NT2/D1 (cell line): ENCODE measurements at regions not wholly inside any gene's neighbourhood (a gene's known extent, or its start where the extent isn't known, plus 50 kb on each side); places are given as distances from the start of the nearest gene placed in this dataset.

Source experiments
- DNase-seq: peaks from one replicate; pipeline ENCODE4 v3.0.0-alpha.2; 2011; ENCODE audit warnings: low read depth, low spot score
- H3K27me3 ChIP-seq: 2 replicates; pipeline ENCODE4 v1.6.0; 2011; ENCODE audit warnings: mild to moderate bottlenecking; ENCODE audit not compliant: insufficient read length, insufficient read depth
- H3K36me3 ChIP-seq: 2 replicates; pipeline ENCODE4 v1.6.1; 2011; ENCODE audit warnings: mild to moderate bottlenecking, low read length, mixed read lengths; ENCODE audit not compliant: insufficient read depth, insufficient read length
- H3K4me1 ChIP-seq: 2 replicates; pipeline ENCODE4 v1.5.1; 2011; ENCODE audit not compliant: insufficient read depth, insufficient read length
- H3K4me3 ChIP-seq: 2 replicates; pipeline ENCODE4 v1.5.1; 2011; ENCODE audit warnings: low read depth; ENCODE audit not compliant: insufficient read length
- H3K9ac ChIP-seq: 2 replicates; pipeline ENCODE4 v1.6.0; 2011; ENCODE audit warnings: low read depth; ENCODE audit not compliant: insufficient read length
- H3K9me3 ChIP-seq: 2 replicates; pipeline ENCODE4 v1.5.1; 2011; ENCODE audit warnings: mild to moderate bottlenecking, low read length; ENCODE audit not compliant: insufficient read depth
- SUZ12 ChIP-seq: IDR thresholded peaks from 2 replicates; pipeline ENCODE4 v1.6.1; 2011; ENCODE audit not compliant: insufficient read length, insufficient read depth; ENCODE audit errors: extremely low read depth
- YY1 ChIP-seq: IDR thresholded peaks from 2 replicates; pipeline ENCODE4 v1.6.1; 2011; ENCODE audit not compliant: insufficient read length, insufficient read depth
- ZNF274 ChIP-seq: IDR thresholded peaks from 2 replicates; pipeline ENCODE4 v1.6.1; 2011; ENCODE audit warnings: mild to moderate bottlenecking, low read depth, low read length

DNA sequence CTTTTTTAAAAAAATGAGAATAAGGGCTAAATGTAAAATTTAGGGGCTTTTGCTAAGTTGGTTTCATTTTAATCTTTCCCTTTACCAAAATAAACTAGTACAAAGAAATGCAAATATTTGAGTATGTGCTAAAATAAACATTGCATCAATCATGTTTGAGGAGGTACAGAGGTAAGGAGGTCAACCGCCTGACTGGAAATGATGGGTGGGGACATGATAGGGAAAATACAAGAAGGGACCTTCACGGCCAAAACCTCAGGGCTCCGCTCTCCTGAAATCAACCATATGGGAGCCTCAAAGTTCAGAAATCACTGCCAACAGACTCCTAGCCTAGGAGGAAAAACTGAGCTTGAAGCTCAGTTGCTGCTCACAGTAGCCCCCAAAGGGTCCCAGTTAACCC is 207.6 kb downstream of the AHR start:
- Histone ChIP-seq H3K27me3 (no peaks in the 10 kb centered on the region), H3K9me3 (no peaks in the 10 kb centered on the region), H3K9ac (no peak overlapping the region), H3K36me3 (no peaks in the 10 kb centered on the region), H3K4me1 (no peaks in the 10 kb centered on the region), H3K4me3 (no peak overlapping the region)
- TF ChIP-seq YY1 = no peak
- TF ChIP-seq ZNF274 = no peak
- TF ChIP-seq SUZ12 = no peak
- DNase-seq = no peak

DNA sequence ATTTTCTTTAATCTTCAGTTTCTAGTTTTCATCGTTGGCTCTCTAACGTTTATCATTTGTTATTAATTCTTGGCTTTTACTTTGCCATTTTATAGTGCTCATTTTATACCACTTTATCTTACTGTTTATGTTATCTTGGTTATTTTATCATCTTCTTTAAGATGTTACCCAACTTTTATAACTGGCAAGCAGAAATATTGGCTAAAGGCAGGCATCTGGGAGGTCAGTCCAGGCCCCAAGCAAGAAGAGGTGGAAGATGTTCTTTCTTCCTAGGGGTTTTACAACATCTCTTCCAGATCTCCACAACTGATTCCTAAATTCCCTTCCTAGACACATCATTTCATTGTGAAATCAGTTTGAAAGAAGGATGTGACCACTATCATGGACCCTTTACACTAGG is 208.1 kb downstream of the AHR start:
- DNase-seq = no peak
- Histone ChIP-seq H3K27me3 (no peaks in the 10 kb centered on the region), H3K36me3 (no peaks in the 10 kb centered on the region), H3K9me3 (no peaks in the 10 kb centered on the region), H3K4me1 (no peaks in the 10 kb centered on the region), H3K4me3 (no peak overlapping the region), H3K9ac (no peak overlapping the region)
- TF ChIP-seq ZNF274 (no peak), SUZ12 (no peak), YY1 (no peak)

DNA sequence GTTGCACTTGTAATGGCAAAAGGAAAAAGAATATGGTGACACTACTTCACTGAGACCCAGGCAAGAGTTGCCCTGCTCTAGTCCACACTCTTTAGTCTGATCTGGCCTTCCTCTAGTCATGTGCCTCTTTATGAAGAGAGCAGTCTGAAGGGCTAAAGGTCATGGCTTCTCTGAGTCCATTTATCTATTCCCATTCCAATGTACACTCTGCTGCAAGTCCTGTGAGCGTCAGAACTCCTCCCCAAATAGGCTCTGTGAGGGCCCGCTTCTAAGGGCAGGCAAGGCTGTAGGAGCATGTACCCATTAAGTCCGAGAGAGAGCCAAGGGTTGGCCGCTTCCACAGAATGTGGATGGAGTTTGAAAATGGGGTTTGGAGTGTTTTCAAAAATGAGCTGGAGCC is 209.3 kb downstream of the AHR start:
- TF ChIP-seq ZNF274 (no peak), YY1 (no peak), SUZ12 (no peak)
- Histone ChIP-seq H3K27me3 (no peaks in the 10 kb centered on the region), H3K36me3 (no peaks in the 10 kb centered on the region), H3K4me3 (no peak overlapping the region), H3K9ac (no peak overlapping the region), H3K4me1 (no peaks in the 10 kb centered on the region), H3K9me3 (no peaks in the 10 kb centered on the region)
- no peak for DNase-seq

DNA sequence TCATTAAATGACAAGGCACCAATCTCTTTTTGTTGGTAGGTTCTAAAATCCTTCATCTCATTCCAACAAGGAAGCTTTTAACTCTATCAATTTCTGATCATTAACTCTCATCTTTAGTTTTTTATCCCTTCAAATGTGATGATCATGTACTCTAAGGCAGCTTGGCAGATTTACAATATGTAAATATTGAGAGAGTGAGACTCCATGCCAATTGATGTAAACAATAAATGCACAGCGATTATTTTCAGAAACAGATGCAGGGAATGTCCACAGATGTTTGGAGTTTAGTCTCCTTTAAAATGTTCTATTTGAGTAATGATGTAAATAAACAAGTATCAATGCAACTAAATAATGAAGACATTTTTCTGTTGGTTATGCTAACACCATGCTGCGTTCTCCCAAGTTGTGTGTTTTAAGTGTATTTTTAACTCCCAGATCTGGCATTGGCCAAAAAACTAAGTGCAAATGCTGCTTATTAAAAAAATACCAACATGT is 213.8 kb downstream of the AHR start:
- H3K36me3 ChIP-seq = no peaks in the 10 kb centered on the region
- H3K4me3 ChIP-seq = no peak overlapping the region
- no peak for DNase-seq
- H3K4me1 ChIP-seq = no peaks in the 10 kb centered on the region
- no peaks in the 10 kb centered on the region for H3K27me3 ChIP-seq
- H3K9me3 ChIP-seq = no peaks in the 10 kb centered on the region
- no peak for TF ChIP-seq ZNF274
- TF ChIP-seq YY1 = no peak
- no peak for TF ChIP-seq SUZ12
- no peak overlapping the region for H3K9ac ChIP-seq

DNA sequence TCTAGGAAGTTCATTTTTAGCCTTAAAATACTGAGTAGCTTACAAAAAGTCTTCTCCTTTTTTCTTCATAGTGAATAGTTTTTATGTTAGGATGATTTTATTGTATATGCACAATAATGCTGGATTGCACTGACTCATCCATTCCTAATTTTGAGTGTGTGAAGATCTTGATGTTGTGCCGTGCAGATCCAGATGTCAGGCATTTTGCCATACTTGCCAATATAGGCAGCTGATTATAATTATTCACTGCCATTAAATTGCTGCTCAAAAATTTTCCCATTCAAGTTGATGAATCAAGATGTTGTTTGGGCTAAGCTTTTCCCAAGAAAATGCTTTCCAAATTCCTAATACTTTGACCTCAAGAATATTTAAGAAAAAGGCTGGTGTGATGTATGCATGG is 218.3 kb downstream of the AHR start:
- no peaks in the 10 kb centered on the region for H3K36me3 ChIP-seq

DNA sequence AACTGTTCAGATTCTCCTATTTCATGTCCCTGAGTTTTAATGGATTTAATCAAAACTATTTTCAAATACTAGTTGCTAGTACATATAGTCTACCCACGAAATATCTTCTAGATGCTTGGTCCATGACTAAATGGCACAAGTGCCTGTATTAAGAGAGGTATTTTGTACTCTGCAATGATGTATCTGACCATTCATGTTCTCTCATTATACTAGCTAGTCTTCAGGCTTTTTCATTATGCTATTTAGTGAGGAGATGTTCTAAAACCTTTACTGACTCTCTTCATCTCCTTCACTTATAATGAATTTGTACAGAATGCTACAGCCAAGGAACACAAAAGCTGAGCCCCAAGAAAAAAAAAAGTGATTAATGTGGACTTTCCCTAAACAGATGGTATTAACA is 222.5 kb downstream of the AHR start:
- H3K27me3 ChIP-seq = no peaks in the 10 kb centered on the region
- no peak for TF ChIP-seq ZNF274
- no peak for TF ChIP-seq SUZ12
- no peak for TF ChIP-seq YY1
- no peaks in the 10 kb centered on the region for H3K4me1 ChIP-seq
- no peaks in the 10 kb centered on the region for H3K9me3 ChIP-seq
- no peak overlapping the region for H3K4me3 ChIP-seq
- DNase-seq = no peak
- no peaks in the 10 kb centered on the region for H3K36me3 ChIP-seq
- no peak overlapping the region for H3K9ac ChIP-seq

More for the DNA sequence above, 218.3 kb downstream of the AHR start:
- no peak overlapping the region for H3K4me3 ChIP-seq
- H3K9ac ChIP-seq = no peak overlapping the region
- TF ChIP-seq YY1 = no peak
- no peak for TF ChIP-seq SUZ12
- no peak for TF ChIP-seq ZNF274
- no peaks in the 10 kb centered on the region for H3K27me3 ChIP-seq
- no peaks in the 10 kb centered on the region for H3K4me1 ChIP-seq
- H3K9me3 ChIP-seq = no peaks in the 10 kb centered on the region
- DNase-seq = no peak

DNA sequence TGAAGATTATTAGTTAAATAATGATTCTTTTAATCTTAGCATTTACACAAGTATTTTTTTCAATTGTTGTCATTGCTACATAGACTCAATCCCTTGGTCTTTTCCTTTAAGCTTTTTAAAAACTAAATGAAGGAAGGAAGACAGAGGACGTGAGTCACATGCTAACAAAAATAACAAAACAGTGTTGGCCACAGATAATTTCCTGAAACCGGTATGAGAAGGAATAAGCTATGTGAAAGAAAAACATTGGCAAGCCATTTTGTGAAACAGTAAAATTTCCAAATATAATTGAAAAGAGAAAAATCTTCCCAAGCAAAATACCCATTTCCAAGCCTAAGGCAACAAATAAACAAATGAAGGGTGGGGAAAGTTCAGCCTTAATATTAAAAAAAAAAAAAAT is 223.0 kb downstream of the AHR start:
- no peak overlapping the region for H3K4me3 ChIP-seq
- no peak overlapping the region for H3K9ac ChIP-seq

More for the DNA sequence above, 223.0 kb downstream of the AHR start:
- TF ChIP-seq ZNF274 (no peak), SUZ12 (no peak), YY1 (no peak)
- Histone ChIP-seq H3K36me3 (no peaks in the 10 kb centered on the region), H3K27me3 (no peaks in the 10 kb centered on the region), H3K4me1 (no peaks in the 10 kb centered on the region), H3K9me3 (no peaks in the 10 kb centered on the region)
- DNase-seq = no peak
